Esophagus muscularis mucosa (tissue), 4 donors: ENCODE measurements at regions not wholly inside any gene's neighbourhood (a gene's known extent, or its start where the extent isn't known, plus 50 kb on each side); places are given as distances from the start of the nearest gene placed in this dataset.

ENCODE experiments used
- DNase-seq: peaks from one replicate; pipeline ENCODE4 v3.0.0-alpha.2; 2017; ENCODE audit errors: extremely low spot score
- H3K27ac ChIP-seq, 4 donors: fragments of 200-600 bp; sonication (generic); replicated peaks in 1 of 4; 1 replicate in 3 of 4; 2 replicates in 1 of 4; pipeline ENCODE4 v1.5.1; 2016 to 2019; ENCODE audit warnings: mild to moderate bottlenecking in 1 of 4
- H3K27me3 ChIP-seq, 4 donors: fragments of 200-600 bp; sonication (generic); one replicate each; pipeline versions ENCODE4 v1.5.1 to v1.6.0; 2016 to 2019
- H3K36me3 ChIP-seq, 4 donors: fragments of 200-600 bp; sonication (generic); one replicate each; pipeline ENCODE4 v1.5.1; 2016 to 2019
- H3K4me1 ChIP-seq, 4 donors: fragments of 200-600 bp; sonication (generic); one replicate each; pipeline ENCODE4 v1.5.1; 2016 to 2019
- H3K4me3 ChIP-seq, 4 donors: fragments of 200-600 bp; sonication (generic); 1 replicate in 2 of 4; 2 replicates in 2 of 4; pipeline ENCODE4 v1.5.1; 2016 to 2019; ENCODE audit warnings: mild to moderate bottlenecking in 4 of 4, moderate library complexity in 1 of 4
- H3K9me3 ChIP-seq, 4 donors: fragments of 200-600 bp; sonication (generic); 1 replicate in 3 of 4; 2 replicates in 1 of 4; pipeline ENCODE4 v1.5.1; 2016 to 2019
- EP300 ChIP-seq: sonication (generic); formaldehyde crosslinking; IDR thresholded peaks from one replicate; pipeline ENCODE4 v1.6.1; 2017; ENCODE audit warnings: antibody characterized with exemption
- POLR2A ChIP-seq: fragments of 450-650 bp; IDR thresholded peaks from one replicate; pipeline ENCODE4 v1.6.1; 2017; ENCODE audit warnings: antibody characterized with exemption, moderate library complexity, mild to moderate bottlenecking, low read depth
- POLR2AphosphoS5 ChIP-seq, 2 donors: sonication (generic); formaldehyde crosslinking; IDR thresholded peaks; one replicate each; pipeline ENCODE4 v1.6.1; 2017; ENCODE audit warnings: antibody characterized with exemption in 2 of 2
- WGBS: methylation state at CpG from one replicate; pipeline ENCODE4 v1.1.5; 2018; 5-methylcytosine and 5-hydroxymethylcytosine counted together
- intact Hi-C: fragments of 100-400 bp; cut with DNase I; formaldehyde crosslinking; loops from one replicate; pipeline ENCODE4 v1.15.1; 2023
- TF ChIP-seq, protein P1 (sequence below), 3 experiments: fragments of 200-600 bp in 2 of 3; fragments of 450-650 bp in 1 of 3; sonication (generic) in 2 of 3; IDR thresholded peaks; one replicate each; pipeline ENCODE4 v1.5.1; 2017 to 2019; ENCODE audit warnings: antibody characterized with exemption in 3 of 3, mild to moderate bottlenecking in 2 of 3, moderate library complexity in 1 of 3

DNA sequence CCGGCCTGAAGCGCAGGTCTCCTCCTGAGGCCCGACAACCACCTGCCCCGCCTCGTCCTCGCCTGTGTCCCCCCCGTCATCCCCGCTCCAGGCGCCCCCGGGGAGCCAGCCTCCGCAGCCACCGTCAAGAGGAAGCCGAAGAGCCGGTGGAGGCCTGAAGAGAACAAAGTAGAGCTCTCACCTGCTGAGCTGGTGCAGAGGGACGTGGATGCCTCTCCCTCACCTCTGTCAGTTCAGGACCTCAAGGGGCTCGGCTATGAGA lies 169.9 kb downstream of the HINT1 start:
- WGBS, result 87% methylated on average over 5 of the region's 16 CpGs
- H3K4me3 ChIP-seq, result no peak overlapping the region
- no peak for TF ChIP-seq EP300
- TF ChIP-seq POLR2AphosphoS5 (IDR thresholded peaks at IDR 0.05), result no peak
- TF ChIP-seq POLR2A, result no peak
- TF ChIP-seq, protein P1, sequence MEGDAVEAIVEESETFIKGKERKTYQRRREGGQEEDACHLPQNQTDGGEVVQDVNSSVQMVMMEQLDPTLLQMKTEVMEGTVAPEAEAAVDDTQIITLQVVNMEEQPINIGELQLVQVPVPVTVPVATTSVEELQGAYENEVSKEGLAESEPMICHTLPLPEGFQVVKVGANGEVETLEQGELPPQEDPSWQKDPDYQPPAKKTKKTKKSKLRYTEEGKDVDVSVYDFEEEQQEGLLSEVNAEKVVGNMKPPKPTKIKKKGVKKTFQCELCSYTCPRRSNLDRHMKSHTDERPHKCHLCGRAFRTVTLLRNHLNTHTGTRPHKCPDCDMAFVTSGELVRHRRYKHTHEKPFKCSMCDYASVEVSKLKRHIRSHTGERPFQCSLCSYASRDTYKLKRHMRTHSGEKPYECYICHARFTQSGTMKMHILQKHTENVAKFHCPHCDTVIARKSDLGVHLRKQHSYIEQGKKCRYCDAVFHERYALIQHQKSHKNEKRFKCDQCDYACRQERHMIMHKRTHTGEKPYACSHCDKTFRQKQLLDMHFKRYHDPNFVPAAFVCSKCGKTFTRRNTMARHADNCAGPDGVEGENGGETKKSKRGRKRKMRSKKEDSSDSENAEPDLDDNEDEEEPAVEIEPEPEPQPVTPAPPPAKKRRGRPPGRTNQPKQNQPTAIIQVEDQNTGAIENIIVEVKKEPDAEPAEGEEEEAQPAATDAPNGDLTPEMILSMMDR (IDR thresholded peaks at IDR 0.05), result no peak
- intact Hi-C loops, result no loop called here
- no peak for DNase-seq
- no peaks in the 10 kb centered on the region for H3K36me3 ChIP-seq
- H3K9me3 ChIP-seq, result no peaks in the 10 kb centered on the region
- no peaks in the 10 kb centered on the region for H3K27me3 ChIP-seq
- no peaks in the 10 kb centered on the region for H3K4me1 ChIP-seq
- H3K27ac ChIP-seq, result no peak overlapping the region

DNA sequence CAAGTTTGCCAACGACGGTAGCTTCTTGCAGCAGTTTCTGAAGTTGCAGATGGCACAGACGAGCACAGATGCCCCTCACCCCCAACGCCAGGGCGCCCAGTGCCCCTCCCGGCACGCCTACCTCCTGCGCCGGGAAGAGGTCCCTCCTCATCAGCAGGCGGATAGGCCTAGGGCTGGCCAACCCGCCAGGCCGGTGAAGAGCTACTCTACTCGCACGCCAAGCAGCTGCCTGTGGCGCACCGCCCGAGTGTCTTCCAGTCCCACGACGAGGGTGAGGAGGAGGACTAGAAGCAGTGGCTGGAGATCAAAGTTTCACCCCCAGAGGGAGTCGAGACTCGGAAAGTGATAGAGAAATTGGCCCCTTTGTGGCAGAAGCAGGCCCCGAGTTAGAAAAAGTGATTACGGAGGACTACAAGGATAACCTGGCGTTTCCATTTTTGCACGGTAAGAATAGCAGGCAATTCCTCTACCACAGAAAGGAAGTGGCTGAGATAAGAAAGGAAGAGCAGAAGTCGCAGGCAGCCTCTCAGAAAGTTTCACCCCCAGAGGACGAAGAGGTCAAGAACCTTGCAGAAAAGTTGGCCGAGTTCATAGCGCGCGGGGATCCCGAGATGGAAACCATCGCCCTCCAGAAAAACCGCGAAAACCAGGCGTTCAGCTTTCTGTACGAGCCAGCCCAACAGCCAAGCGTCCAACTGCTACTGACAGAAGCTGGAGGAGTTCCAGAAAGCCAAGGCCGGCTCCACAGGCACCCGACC lies 170.4 kb downstream of the HINT1 start:
- WGBS, result 93% methylated on average over 24 of the region's 40 CpGs
- no peak for DNase-seq
- Histone ChIP-seq H3K4me1 (no peaks in the 10 kb centered on the region), H3K9me3 (no peaks in the 10 kb centered on the region), H3K4me3 (no peak overlapping the region), H3K27ac (no peak overlapping the region), H3K27me3 (no peaks in the 10 kb centered on the region), H3K36me3 (no peaks in the 10 kb centered on the region)
- no peak for TF ChIP-seq POLR2A
- TF ChIP-seq, protein P1 (IDR thresholded peaks at IDR 0.05), result no peak
- TF ChIP-seq POLR2AphosphoS5 (IDR thresholded peaks at IDR 0.05), result no peak
- no peak for TF ChIP-seq EP300
- intact Hi-C loops, result no loop called here

DNA sequence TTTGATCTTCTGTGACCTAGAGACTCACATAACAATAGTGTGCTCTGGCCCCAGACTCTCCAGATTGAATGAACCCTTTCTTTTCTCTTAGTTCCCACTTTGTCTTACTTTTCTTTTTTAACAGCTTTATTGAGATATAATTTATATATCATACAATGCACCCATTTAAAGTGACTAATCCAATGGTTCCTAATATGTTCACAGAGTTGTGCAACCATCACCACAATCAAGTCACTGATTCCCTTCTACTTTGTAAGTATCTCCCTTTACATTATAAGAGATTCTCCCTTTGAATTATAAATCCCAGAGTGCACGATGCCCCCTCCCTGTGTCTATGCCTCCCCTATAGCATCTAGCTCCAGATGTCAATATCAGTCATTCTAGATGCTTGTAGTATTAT lies 172.4 kb downstream of the HINT1 start:
- H3K36me3 ChIP-seq, result no peaks in the 10 kb centered on the region
- H3K27me3 ChIP-seq, result no peaks in the 10 kb centered on the region
- TF ChIP-seq POLR2A (no peak), POLR2AphosphoS5 (IDR thresholded peaks at IDR 0.05) (no peak), EP300 (no peak)
- TF ChIP-seq, protein P1 (IDR thresholded peaks at IDR 0.05), result no peak
- no peak overlapping the region for H3K27ac ChIP-seq
- no peaks in the 10 kb centered on the region for H3K4me1 ChIP-seq
- intact Hi-C loops, result no loop called here
- no peak for DNase-seq
- WGBS, result 0% methylated on average over 1 of the region's 1 CpG
- no peak overlapping the region for H3K4me3 ChIP-seq
- no peaks in the 10 kb centered on the region for H3K9me3 ChIP-seq

DNA sequence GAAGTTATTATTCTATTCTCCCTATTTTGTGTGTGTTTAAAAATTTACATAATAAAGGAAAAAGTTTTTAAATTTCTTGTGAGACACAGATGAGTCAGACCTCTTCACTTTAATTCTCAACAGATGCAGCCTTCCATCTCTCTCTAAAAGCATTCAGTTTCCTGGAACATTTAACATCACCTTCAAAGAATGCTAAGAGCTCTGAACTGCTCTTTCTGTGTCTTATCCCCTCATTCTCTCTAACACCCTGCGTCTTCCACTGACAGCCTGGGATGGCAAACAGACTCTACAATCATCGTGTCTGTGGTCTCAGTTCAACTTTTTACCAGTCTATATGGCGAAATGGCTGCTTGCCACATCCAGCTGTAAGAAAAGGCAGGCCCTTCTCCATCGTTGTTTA lies 173.0 kb downstream of the HINT1 start:
- 33% methylated on average over 4 of the region's 4 CpGs for WGBS
- no peaks in the 10 kb centered on the region for H3K9me3 ChIP-seq
- H3K4me1 ChIP-seq, result no peaks in the 10 kb centered on the region
- intact Hi-C loops, result no loop called here
- H3K27me3 ChIP-seq, result no peaks in the 10 kb centered on the region
- TF ChIP-seq POLR2AphosphoS5 (IDR thresholded peaks at IDR 0.05) (no peak), EP300 (no peak), POLR2A (no peak)
- TF ChIP-seq, protein P1 (IDR thresholded peaks at IDR 0.05), result no peak
- H3K4me3 ChIP-seq, result no peak overlapping the region
- DNase-seq, result no peak
- H3K36me3 ChIP-seq, result no peaks in the 10 kb centered on the region
- no peak overlapping the region for H3K27ac ChIP-seq

DNA sequence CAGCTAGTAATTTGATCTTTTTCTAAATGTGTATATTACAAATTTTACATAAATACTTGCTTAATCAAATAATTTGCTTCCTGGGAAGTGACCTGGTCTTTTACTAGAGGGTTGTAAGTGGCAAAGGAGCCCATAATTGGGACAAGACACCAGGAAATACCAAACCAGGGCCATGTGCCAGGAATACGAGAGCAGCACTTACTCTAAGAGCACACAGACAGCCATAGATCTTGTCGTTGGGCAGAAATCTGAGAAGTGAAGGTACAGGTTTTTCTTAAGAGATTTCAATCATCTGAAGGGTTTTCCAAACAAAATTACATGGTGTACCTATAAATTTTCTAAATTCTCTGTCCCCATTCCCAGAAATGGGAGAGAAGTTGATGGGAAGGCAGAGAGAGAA lies 179.3 kb downstream of the HINT1 start:
- Histone ChIP-seq H3K4me1 (no peaks in the 10 kb centered on the region), H3K4me3 (no peak overlapping the region), H3K27ac (no peak overlapping the region), H3K9me3 (no peaks in the 10 kb centered on the region), H3K36me3 (no peaks in the 10 kb centered on the region), H3K27me3 (no peaks in the 10 kb centered on the region)
- 69% methylated on average over 2 of the region's 2 CpGs for WGBS
- intact Hi-C loops, result no loop called here
- no peak for DNase-seq
- TF ChIP-seq EP300, result no peak
